GM23338 (cell line): ENCODE measurements at regions not wholly inside any gene's neighbourhood (a gene's known extent, or its start where the extent isn't known, plus 50 kb on each side); places are given as distances from the start of the nearest gene placed in this dataset.

Experiments used
- ATAC-seq: fragments of 200-7000 bp; cut with Tn5 transposase; 3 replicates; pipeline ENCODE4 v1.9.1; 2020
- DNase-seq: peaks from one replicate; pipeline ENCODE4 v3.0.0-alpha.2; 2015; ENCODE audit warnings: low spot score
- H2AFZ ChIP-seq: fragments of 200-600 bp; sonication (generic); 2 replicates; pipeline ENCODE4 v1.8.0; 2016; ENCODE audit warnings: antibody characterized with exemption, mild to moderate bottlenecking, moderate library complexity
- H3F3A ChIP-seq: fragments of 200-600 bp; sonication (generic); replicated peaks from 2 replicates; pipeline ENCODE4 v1.8.0; 2017; ENCODE audit warnings: antibody characterized with exemption, mixed run types, low read depth
- H3K27ac ChIP-seq: fragments of 200-600 bp; sonication (generic); 2 replicates; pipeline ENCODE4 v1.6.1; 2016; ENCODE audit warnings: low read depth
- H3K27me3 ChIP-seq: fragments of 200-600 bp; sonication (generic); 2 replicates; pipeline ENCODE4 v1.8.0; 2016; ENCODE audit warnings: mild to moderate bottlenecking, mixed run types, moderate library complexity; ENCODE audit not compliant: insufficient read depth
- H3K36me3 ChIP-seq: fragments of 200-600 bp; sonication (generic); 2 replicates; pipeline ENCODE4 v1.8.0; 2016; ENCODE audit warnings: mild to moderate bottlenecking; ENCODE audit not compliant: insufficient read depth
- H3K4me1 ChIP-seq: fragments of 200-600 bp; sonication (generic); 2 replicates; pipeline ENCODE4 v1.8.0; 2016; ENCODE audit warnings: mild to moderate bottlenecking, moderate library complexity; ENCODE audit not compliant: insufficient read depth
- H3K4me2 ChIP-seq: fragments of 200-600 bp; sonication (generic); 2 replicates; pipeline ENCODE4 v1.7.1; 2017; ENCODE audit warnings: mixed run types
- H3K4me3 ChIP-seq: fragments of 200-600 bp; sonication (generic); 2 replicates; pipeline ENCODE4 v1.6.1; 2016; ENCODE audit warnings: mixed run types
- H3K79me2 ChIP-seq: fragments of 200-600 bp; sonication (generic); replicated peaks from 2 replicates; pipeline ENCODE4 v1.8.0; 2017; ENCODE audit warnings: mild to moderate bottlenecking; ENCODE audit not compliant: insufficient read depth
- H3K9me2 ChIP-seq: fragments of 200-600 bp; sonication (generic); 2 replicates; pipeline ENCODE4 v1.8.0; 2017; ENCODE audit not compliant: insufficient read depth
- H4K20me1 ChIP-seq: fragments of 200-600 bp; sonication (generic); replicated peaks from 2 replicates; pipeline ENCODE4 v1.8.0; 2017; ENCODE audit warnings: mild to moderate bottlenecking; ENCODE audit not compliant: insufficient read depth
- H3K27ac Mint-ChIP-seq: 2 replicates; pipeline ENCODE4 v1.8.0; 2020; ENCODE audit warnings: inconsistent platforms, mild to moderate bottlenecking, moderate library complexity, mixed read lengths
- H3K27me3 Mint-ChIP-seq: 3 replicates; pipeline ENCODE4 v1.8.0; 2022; ENCODE audit warnings: low read depth, mild to moderate bottlenecking, moderate library complexity, mixed read lengths, inconsistent platforms; ENCODE audit not compliant: insufficient read depth, poor library complexity
- H3K36me3 Mint-ChIP-seq: 3 replicates; pipeline ENCODE4 v1.8.0; 2021; ENCODE audit warnings: low read depth, mild to moderate bottlenecking, inconsistent platforms, moderate library complexity, mixed read lengths
- H3K4me1 Mint-ChIP-seq: 3 replicates; pipeline ENCODE4 v1.8.0; 2020; ENCODE audit warnings: mild to moderate bottlenecking, inconsistent platforms, mixed read lengths
- H3K4me3 Mint-ChIP-seq: 3 replicates; pipeline ENCODE4 v1.8.0; 2021; ENCODE audit warnings: moderate library complexity, mild to moderate bottlenecking, inconsistent platforms, mixed read lengths
- H3K9me3 Mint-ChIP-seq: 3 replicates; pipeline ENCODE4 v1.8.0; 2020; ENCODE audit warnings: moderate library complexity, mild to moderate bottlenecking, inconsistent platforms, mixed read lengths
- CREB1 ChIP-seq: fragments of 250-450 bp; sonication (Bioruptor Pico); IDR thresholded peaks from 2 replicates; pipeline ENCODE4 v1.5.0; 2020; ENCODE audit warnings: low read depth, mild to moderate bottlenecking, moderate library complexity
- CTCF ChIP-seq, 2 experiments: fragments of 200-600 bp in 1 of 2; sonication (generic) in 1 of 2; conservative IDR thresholded peaks; 2 replicates each; pipeline versions ENCODE4 v1.5.1 to v1.6.1; 2016 to 2017; ENCODE audit warnings: antibody characterized with exemption in 2 of 2, low read depth in 2 of 2, mild to moderate bottlenecking in 2 of 2, moderate library complexity in 1 of 2
- EZH2phosphoT487 ChIP-seq: fragments of 200-600 bp; sonication (generic); IDR thresholded peaks from one replicate; pipeline ENCODE4 v1.8.1; 2018; ENCODE audit warnings: antibody characterized with exemption; ENCODE audit not compliant: unreplicated experiment
- JUNB ChIP-seq: IDR thresholded peaks from one replicate; pipeline ENCODE4 v1.6.1; 2016; ENCODE audit warnings: antibody characterized with exemption; ENCODE audit not compliant: unreplicated experiment
- NANOG ChIP-seq: IDR thresholded peaks from 2 replicates; pipeline ENCODE4 v1.6.1; 2016; ENCODE audit warnings: antibody characterized with exemption, borderline replicate concordance
- POLR2AphosphoS5 ChIP-seq: IDR thresholded peaks from 2 replicates; pipeline ENCODE4 v1.6.1; 2016; ENCODE audit warnings: antibody characterized with exemption, low read depth
- ZNF114 ChIP-seq: fragments of 250-450 bp; sonication (Bioruptor Pico); IDR thresholded peaks from 2 replicates; pipeline ENCODE4 v1.5.0; 2020; ENCODE audit warnings: mild to moderate bottlenecking, moderate library complexity
- ZNF331 ChIP-seq: fragments of 250-450 bp; sonication (Bioruptor Pico); IDR thresholded peaks from 2 replicates; pipeline ENCODE4 v1.5.0; 2020; ENCODE audit warnings: low read depth, mild to moderate bottlenecking, moderate library complexity

GRCh38 chr4:114085611-114086345 is 106.3 kb upstream of the ARSJ start (continued):
- no peak for TF ChIP-seq CTCF (conservative IDR thresholded peaks at IDR 0.05; ENCODE audit: low read depth in 2 of 2)
- no peak for TF ChIP-seq ZNF331 (CRISPR knock-in tag)
- TF ChIP-seq POLR2AphosphoS5 = no peak

GRCh38 chr4:114087596-114088230 is 108.3 kb upstream of the ARSJ start:
- Histone ChIP-seq H3K36me3 (no peaks in the 10 kb centered on the region), H3K4me2 (no peak overlapping the region), H3K9me2 (no peaks in the 10 kb centered on the region), H3K4me1 (peaks cover 13% of the 10 kb centered on the region; the same call in 1 of the 2 replicates), H4K20me1 (no peaks in the 10 kb centered on the region), H3K27me3 (no peaks in the 10 kb centered on the region), H3K4me3 (no peak overlapping the region), H2AFZ (no peak overlapping the region), H3K27ac (no peak overlapping the region), H3K79me2 (no peaks in the 10 kb centered on the region), H3F3A (no peaks in the 10 kb centered on the region)
- no peaks in the 10 kb centered on the region for H3K27me3 Mint-ChIP-seq
- ATAC-seq (no peak), DNase-seq (no peak)
- peaks cover 18% of the 10 kb centered on the region for H3K4me1 Mint-ChIP-seq
- peaks cover 8% of the 10 kb centered on the region for H3K9me3 Mint-ChIP-seq
- H3K4me3 Mint-ChIP-seq = no peak overlapping the region
- peaks cover 11% of the 10 kb centered on the region; the same call in 2 of the 3 replicates for H3K36me3 Mint-ChIP-seq
- H3K27ac Mint-ChIP-seq = peak overlapping the region; percentile 78
- TF ChIP-seq EZH2phosphoT487 (no peak), ZNF114 (CRISPR knock-in tag) (no peak), CTCF (conservative IDR thresholded peaks at IDR 0.05; ENCODE audit: low read depth in 2 of 2) (no peak), CREB1 (CRISPR knock-in tag) (no peak), NANOG (no peak)

- H3K79me2 ChIP-seq = no peaks in the 10 kb centered on the region
- H3K9me2 ChIP-seq = no peaks in the 10 kb centered on the region
- no peak overlapping the region for H2AFZ ChIP-seq
- Mint-ChIP-seq H3K4me3 (no peak overlapping the region), H3K9me3 (peaks cover 8% of the 10 kb centered on the region), H3K4me1 (peaks cover 12% of the 10 kb centered on the region; the same call in 2 of the 3 replicates), H3K27me3 (no peaks in the 10 kb centered on the region), H3K36me3 (peaks cover 11% of the 10 kb centered on the region; the same call in 2 of the 3 replicates), H3K27ac (peak overlapping the region; percentile 41)
- no peaks in the 10 kb centered on the region for H3K36me3 ChIP-seq
- no peak for ATAC-seq
- no peak overlapping the region for H3K4me2 ChIP-seq
- H4K20me1 ChIP-seq = no peaks in the 10 kb centered on the region
- H3F3A ChIP-seq = no peaks in the 10 kb centered on the region
- H3K27ac ChIP-seq = no peak overlapping the region
- no peaks in the 10 kb centered on the region for H3K27me3 ChIP-seq
- peaks cover 13% of the 10 kb centered on the region; the same call in 1 of the 2 replicates for H3K4me1 ChIP-seq
- no peak overlapping the region for H3K4me3 ChIP-seq
- DNase-seq = no peak
- TF ChIP-seq NANOG (no peak), ZNF114 (CRISPR knock-in tag) (no peak), JUNB (no peak)
Observed at GRCh38 chr4:114088481-114088880, 109.0 kb upstream of the ARSJ start.
